ENCODE measurements at regions not wholly inside any gene's neighbourhood (a gene's known extent, or its start where the extent isn't known, plus 50 kb on each side); places are given as distances from the start of the nearest gene placed in this dataset.
"Not testable (repeated sequence)": the region's sequence is repeated elsewhere in the genome, so short reads cannot be mapped to it uniquely, and the experiment has no call there.

GRCh38 chr12:74254784-74255183 is 282.9 kb upstream of the ATXN7L3B start:
- no peak for TF ChIP-seq POLR2A (IDR thresholded peaks at IDR 0.05)
- no peak for TF ChIP-seq CTCF (IDR thresholded peaks at IDR 0.05)
- no peak for DNase-seq
- H3K4me1 ChIP-seq, result no peaks in the 10 kb centered on the region
- no peaks in the 10 kb centered on the region for H3K27me3 ChIP-seq
- H3K27ac ChIP-seq, result no peak overlapping the region
- no peaks in the 10 kb centered on the region for H3K36me3 ChIP-seq (ENCODE audit: low read depth, missing control alignments)
- H3K9me3 ChIP-seq, result no peaks in the 10 kb centered on the region
- no peak overlapping the region for H3K4me3 ChIP-seq
- intact Hi-C loops (cut with DNase I; ENCODE audit: low total_unique reads), result no loop called here

- no peak overlapping the region for H3K27ac ChIP-seq
- no peaks in the 10 kb centered on the region for H3K36me3 ChIP-seq (ENCODE audit: low read depth, missing control alignments)
- DNase-seq, result no peak
- no peaks in the 10 kb centered on the region for H3K9me3 ChIP-seq
- H3K4me3 ChIP-seq, result no peak overlapping the region
- WGBS, 2 donors, result 80 to 84% methylated on average over 1 of the region's 1 CpG
- H3K4me1 ChIP-seq, result no peaks in the 10 kb centered on the region
- intact Hi-C loops (cut with DNase I; ENCODE audit: low total_unique reads), result no loop called here
- H3K27me3 ChIP-seq, result no peaks in the 10 kb centered on the region
- TF ChIP-seq CTCF (IDR thresholded peaks at IDR 0.05), result no peak
- no peak for TF ChIP-seq POLR2A (IDR thresholded peaks at IDR 0.05)
Measured at GRCh38 chr12:74259199-74259598, 278.4 kb upstream of the ATXN7L3B start.

GRCh38 chr12:74264692-74265091 is 272.9 kb upstream of the ATXN7L3B start:
- intact Hi-C loops (cut with DNase I; ENCODE audit: low total_unique reads), result no loop called here

GRCh38 chr12:74269355-74269754 is 268.3 kb upstream of the ATXN7L3B start:
- DNase-seq; H3K27ac ChIP-seq; H3K4me3 ChIP-seq; H3K9me3 ChIP-seq; intact Hi-C loops (cut with DNase I; ENCODE audit: low total_unique reads); H3K36me3 ChIP-seq (ENCODE audit: low read depth, missing control alignments); H3K27me3 ChIP-seq; H3K4me1 ChIP-seq: not testable (repeated sequence)
- 89% methylated on average over 8 of the region's 8 CpGs for WGBS, 2 donors

More at GRCh38 chr12:74264692-74265091, 272.9 kb upstream of the ATXN7L3B start:
- WGBS, 2 donors, result 89 to 94% methylated on average over 10 to 15 of the region's 15 CpGs
- Histone ChIP-seq H3K36me3 (ENCODE audit: low read depth, missing control alignments) (no peaks in the 10 kb centered on the region), H3K27me3 (no peaks in the 10 kb centered on the region), H3K9me3 (no peaks in the 10 kb centered on the region), H3K4me1 (no peaks in the 10 kb centered on the region), H3K27ac (no peak overlapping the region), H3K4me3 (no peak overlapping the region)
- no peak for DNase-seq
- TF ChIP-seq CTCF (IDR thresholded peaks at IDR 0.05) (no peak), POLR2A (IDR thresholded peaks at IDR 0.05) (no peak)

- intact Hi-C loops (cut with DNase I; ENCODE audit: low total_unique reads), result no loop called here
- Histone ChIP-seq H3K27ac (no peak overlapping the region), H3K27me3 (no peaks in the 10 kb centered on the region), H3K4me3 (no peak overlapping the region), H3K4me1 (no peaks in the 10 kb centered on the region), H3K36me3 (ENCODE audit: low read depth, missing control alignments) (no peaks in the 10 kb centered on the region), H3K9me3 (peaks cover 3% of the 10 kb centered on the region)
- DNase-seq, result no peak
- no peak for TF ChIP-seq POLR2A (IDR thresholded peaks at IDR 0.05)
- TF ChIP-seq CTCF (IDR thresholded peaks at IDR 0.05), result no peak
- 88 to 90% methylated on average over 5 of the region's 5 CpGs for WGBS, 2 donors
Measured at GRCh38 chr12:74280156-74280655, 257.4 kb upstream of the ATXN7L3B start.

- H3K27me3 ChIP-seq; H3K9me3 ChIP-seq; H3K4me3 ChIP-seq; intact Hi-C loops (cut with DNase I; ENCODE audit: low total_unique reads); H3K27ac ChIP-seq; DNase-seq; H3K36me3 ChIP-seq (ENCODE audit: low read depth, missing control alignments); H3K4me1 ChIP-seq: not testable (repeated sequence)
- 98 to 100% methylated on average over 2 of the region's 2 CpGs for WGBS, 2 donors
Measured at GRCh38 chr12:74281401-74282180, 256.0 kb upstream of the ATXN7L3B start.

Data from testis (tissue), 2 donors.